Glutamatergic neuron (in vitro differentiated cells): ENCODE measurements at regions not wholly inside any gene's neighbourhood (a gene's known extent, or its start where the extent isn't known, plus 50 kb on each side); places are given as distances from the start of the nearest gene placed in this dataset.

Source experiments
- DNase-seq: peaks from one replicate; pipeline ENCODE4 v3.0.0; 2022
- H3K27ac Mint-ChIP-seq: one replicate; pipeline ENCODE4 v1.8.0; 2020; ENCODE audit warnings: mild to moderate bottlenecking, mixed read lengths, inconsistent platforms; ENCODE audit not compliant: unreplicated experiment
- H3K27me3 Mint-ChIP-seq: one replicate; pipeline ENCODE4 v1.8.0; 2020; ENCODE audit warnings: mild to moderate bottlenecking, moderate library complexity, mixed read lengths, inconsistent platforms; ENCODE audit not compliant: unreplicated experiment
- H3K36me3 Mint-ChIP-seq: one replicate; pipeline ENCODE4 v1.8.0; 2020; ENCODE audit warnings: mild to moderate bottlenecking, mixed read lengths, inconsistent platforms; ENCODE audit not compliant: unreplicated experiment
- H3K4me1 Mint-ChIP-seq: one replicate; pipeline ENCODE4 v1.8.0; 2020; ENCODE audit warnings: mild to moderate bottlenecking, low read depth, mixed read lengths, inconsistent platforms; ENCODE audit not compliant: unreplicated experiment
- H3K4me3 Mint-ChIP-seq: one replicate; pipeline ENCODE4 v1.8.0; 2020; ENCODE audit warnings: mild to moderate bottlenecking, mixed read lengths, inconsistent platforms; ENCODE audit not compliant: unreplicated experiment
- H3K9me3 Mint-ChIP-seq: one replicate; pipeline ENCODE4 v1.8.0; 2020; ENCODE audit warnings: mild to moderate bottlenecking, moderate library complexity, mixed read lengths, inconsistent platforms; ENCODE audit not compliant: unreplicated experiment
- CTCF ChIP-seq: fragments of 200-600 bp; sonication (generic); IDR thresholded peaks from one replicate; pipeline ENCODE4 v1.5.0; 2021; ENCODE audit not compliant: partially characterized antibody, unreplicated experiment

GRCh38 chr3:124584552-124585391 lies 145.5 kb upstream of the UMPS start:
- Mint-ChIP-seq H3K27me3 (peaks cover 14% of the 10 kb centered on the region), H3K4me3 (peak overlapping the region; percentile 68), H3K27ac (no peak overlapping the region), H3K4me1 (peaks cover 14% of the 10 kb centered on the region), H3K36me3 (peaks cover 4% of the 10 kb centered on the region), H3K9me3 (peaks cover 10% of the 10 kb centered on the region)
- TF ChIP-seq CTCF = no peak
- peak; percentile 76 for DNase-seq

GRCh38 chr3:124586126-124587052 lies 143.9 kb upstream of the UMPS start:
- no peak for TF ChIP-seq CTCF
- H3K4me1 Mint-ChIP-seq = peaks cover 14% of the 10 kb centered on the region
- peaks cover 10% of the 10 kb centered on the region for H3K9me3 Mint-ChIP-seq
- no peak overlapping the region for H3K27ac Mint-ChIP-seq
- H3K36me3 Mint-ChIP-seq = peaks cover 4% of the 10 kb centered on the region
- H3K27me3 Mint-ChIP-seq = peaks cover 14% of the 10 kb centered on the region
- peak; percentile 23 for DNase-seq
- H3K4me3 Mint-ChIP-seq = peak overlapping the region; percentile 44

- Mint-ChIP-seq H3K4me3 (no peak overlapping the region), H3K9me3 (peaks cover 10% of the 10 kb centered on the region), H3K36me3 (peaks cover 3% of the 10 kb centered on the region), H3K4me1 (peaks cover 14% of the 10 kb centered on the region), H3K27me3 (peaks cover 14% of the 10 kb centered on the region), H3K27ac (no peak overlapping the region)
- TF ChIP-seq CTCF = no peak
- no peak for DNase-seq
Observed at GRCh38 chr3:124587053-124587408, 143.2 kb upstream of the UMPS start.

- peaks cover 21% of the 10 kb centered on the region for H3K4me1 Mint-ChIP-seq
- peaks cover 14% of the 10 kb centered on the region for H3K27me3 Mint-ChIP-seq
- no peaks in the 10 kb centered on the region for H3K36me3 Mint-ChIP-seq
- H3K27ac Mint-ChIP-seq = no peak overlapping the region
- H3K9me3 Mint-ChIP-seq = peaks cover 7% of the 10 kb centered on the region
- DNase-seq = no peak
- TF ChIP-seq CTCF = no peak
- no peak overlapping the region for H3K4me3 Mint-ChIP-seq
Observed at GRCh38 chr3:124588036-124588435, 142.2 kb upstream of the UMPS start.
